ENCODE measurements at regions not wholly inside any gene's neighbourhood (a gene's known extent, or its start where the extent isn't known, plus 50 kb on each side); places are given as distances from the start of the nearest gene placed in this dataset.
A peak's percentile ranks its signal among the peaks of the same experiment; 100 is the strongest.

DNA sequence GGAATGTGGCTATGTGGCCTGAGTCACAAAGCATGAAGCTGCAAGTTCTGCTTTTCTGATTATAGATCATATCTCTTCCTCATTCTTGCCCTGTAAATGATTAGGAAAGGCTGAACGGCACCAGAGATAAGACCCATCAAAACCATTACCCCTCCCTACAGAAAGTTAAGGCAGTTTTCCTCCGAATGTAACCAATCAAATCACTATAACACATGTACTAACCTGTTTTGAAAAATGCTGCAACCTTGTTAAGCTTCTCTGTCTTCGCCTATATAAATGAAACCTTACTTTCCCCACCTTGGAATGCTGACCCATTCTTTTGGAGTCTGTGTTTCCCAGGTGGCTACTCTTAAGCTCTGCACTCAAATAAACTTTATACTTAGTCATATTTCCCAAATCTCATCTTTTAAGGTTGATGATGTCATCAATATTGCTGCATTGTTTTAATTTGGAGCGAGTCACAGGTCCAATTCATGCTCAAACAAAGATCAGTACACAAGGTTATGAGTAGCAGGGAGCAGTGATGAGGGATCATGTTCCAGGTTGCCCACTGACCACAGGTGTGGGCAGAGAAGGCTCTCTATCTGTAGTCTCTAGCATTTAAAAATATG, 662.3 kb downstream of the IRS1 start:
- DNase-seq (ENCODE audit: low read depth): no peak
- H3K4me3 ChIP-seq (ENCODE audit: low read depth, low read length): no peak overlapping the region

DNA sequence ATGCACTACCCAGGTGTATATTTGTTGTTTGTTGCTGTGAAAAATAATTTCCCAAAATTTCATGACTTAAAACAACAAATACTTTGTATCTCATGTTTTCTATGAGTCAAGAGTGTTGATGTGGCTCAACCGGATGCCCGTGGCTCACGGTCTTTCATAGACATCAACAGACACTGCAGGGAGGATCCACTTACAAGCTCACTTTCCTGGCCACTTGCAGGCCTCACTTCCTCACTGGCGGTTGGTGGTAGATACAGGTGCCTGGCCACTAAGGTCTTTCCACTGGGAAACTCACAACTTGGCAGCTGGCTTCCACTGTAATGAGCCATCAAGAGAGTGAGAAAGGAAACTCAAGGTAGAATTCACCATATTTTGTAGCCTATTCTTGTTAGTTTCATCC, 662.9 kb downstream of the IRS1 start:
- DNase-seq (ENCODE audit: low read depth): no peak
- H3K4me3 ChIP-seq (ENCODE audit: low read depth, low read length): no peak overlapping the region

DNA sequence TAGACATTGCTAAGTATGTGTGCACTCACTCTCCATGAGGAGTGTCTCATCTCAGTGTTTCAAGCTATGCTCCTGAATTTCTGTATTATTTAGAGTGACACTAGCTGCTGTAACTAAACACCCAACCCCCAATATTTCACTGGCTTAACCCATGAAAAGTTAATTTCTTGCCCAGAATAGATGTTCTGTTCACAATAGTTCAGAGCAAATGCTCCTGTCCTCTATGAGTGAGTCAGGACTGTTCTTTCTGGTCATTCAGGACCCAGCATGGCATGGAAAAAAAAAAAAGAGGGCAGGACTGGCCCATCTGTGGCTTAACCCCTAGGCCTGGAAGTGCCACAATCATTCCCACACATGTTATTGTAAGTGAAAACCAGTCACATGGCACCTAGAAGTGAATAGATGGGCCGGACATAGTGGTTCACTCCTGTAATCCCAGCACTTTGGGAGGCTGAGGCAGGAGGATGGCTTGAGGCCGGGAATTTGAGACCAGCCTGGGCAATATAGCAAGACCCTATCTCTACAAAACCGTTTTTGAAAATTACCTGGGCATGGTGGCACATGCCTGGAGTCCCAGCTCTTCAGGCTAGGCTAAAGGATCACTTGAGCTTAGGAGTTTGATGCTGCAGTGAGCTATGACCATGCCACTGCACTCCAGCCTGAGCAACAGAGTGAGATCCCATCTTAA, 663.6 kb downstream of the IRS1 start:
- no peak for DNase-seq (ENCODE audit: low read depth)
- H3K4me3 ChIP-seq (ENCODE audit: low read depth, low read length): no peak overlapping the region

- no peak for DNase-seq (ENCODE audit: low read depth)
- no peak overlapping the region for H3K4me3 ChIP-seq (ENCODE audit: low read depth, low read length)
Measured at GRCh38 chr2:226132323-226133215, 667.1 kb downstream of the IRS1 start.

DNA sequence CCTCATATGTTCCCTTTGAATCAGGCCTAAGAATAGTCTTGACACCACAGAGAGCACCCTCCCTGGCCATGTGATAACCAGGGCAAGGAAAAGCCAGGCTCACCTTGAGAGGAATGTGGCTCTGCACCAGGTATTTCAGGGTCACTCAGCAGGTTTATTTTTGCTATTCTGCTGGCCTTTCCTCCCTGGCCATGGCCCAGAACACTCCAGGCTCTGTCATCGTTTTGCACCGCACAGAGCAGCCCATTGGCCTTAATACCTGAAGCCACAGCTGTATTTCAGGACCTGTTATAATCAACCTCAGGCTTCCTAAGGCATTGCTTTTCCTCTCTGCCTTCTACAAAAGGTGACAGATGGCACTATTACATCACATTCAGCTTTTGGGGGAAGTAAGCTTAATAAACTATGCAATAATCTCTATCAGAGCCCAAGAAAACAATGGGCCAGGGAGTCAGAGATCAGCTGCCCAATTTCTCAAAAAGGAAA, 668.3 kb downstream of the IRS1 start:
- no peak overlapping the region for H3K4me3 ChIP-seq (ENCODE audit: low read depth, low read length)
- DNase-seq (ENCODE audit: low read depth): no peak

DNA sequence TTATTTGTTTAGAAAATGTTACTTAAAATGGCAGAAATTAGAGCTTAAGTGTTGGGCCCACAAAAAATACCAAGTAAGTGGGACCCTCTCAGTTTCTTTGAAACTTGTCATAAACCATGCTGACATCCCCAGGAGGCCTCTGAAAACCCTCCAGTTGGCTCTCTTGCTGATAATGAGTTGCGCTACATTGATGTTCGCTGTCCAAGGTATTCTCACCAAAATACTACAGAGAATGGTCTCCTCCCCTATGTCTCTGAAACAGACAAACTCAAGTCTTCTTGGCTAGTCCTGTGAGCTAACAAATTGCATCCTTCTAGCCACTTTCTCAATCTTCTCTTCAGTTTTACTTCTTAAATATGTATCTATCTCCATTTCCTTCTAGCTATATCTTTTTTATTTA, 669.4 kb downstream of the IRS1 start:
- no peak for DNase-seq (ENCODE audit: low read depth)

GRCh38 chr2:226127682-226128081, 671.9 kb downstream of the IRS1 start:
- no peak overlapping the region for H3K4me3 ChIP-seq (ENCODE audit: low read depth, low read length)
- DNase-seq (ENCODE audit: low read depth): no peak

More for the DNA sequence above, 669.4 kb downstream of the IRS1 start:
- no peak overlapping the region for H3K4me3 ChIP-seq (ENCODE audit: low read depth, low read length)

- no peak for DNase-seq (ENCODE audit: low read depth)
- H3K4me3 ChIP-seq (ENCODE audit: low read depth, low read length): no peak overlapping the region
Measured at GRCh38 chr2:226126104-226126503, 673.5 kb downstream of the IRS1 start.

- no peak for DNase-seq (ENCODE audit: low read depth)
Measured at GRCh38 chr2:226125176-226125883, 674.3 kb downstream of the IRS1 start.

DNA sequence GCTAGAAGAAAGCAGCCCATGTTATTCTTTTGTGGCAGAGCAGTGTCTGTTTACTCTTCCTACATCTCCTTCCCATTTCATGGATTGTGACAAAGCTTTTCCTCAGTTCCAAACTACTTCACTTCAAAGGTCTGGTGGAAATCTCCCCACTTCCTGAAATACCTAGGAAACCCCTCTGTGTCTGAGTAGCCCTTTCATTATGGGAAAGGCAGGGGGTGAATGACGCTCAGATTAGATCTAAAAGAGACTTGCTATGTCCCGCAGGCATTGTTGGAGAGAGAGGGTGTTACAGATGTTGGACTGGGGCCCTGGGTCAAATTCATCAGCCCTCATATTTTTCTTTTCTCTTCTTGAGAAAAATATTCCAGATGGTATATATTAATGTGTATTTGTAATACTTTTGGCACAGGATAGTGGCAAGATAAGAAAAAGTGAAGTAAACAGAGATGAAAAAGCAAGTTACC, 675.0 kb downstream of the IRS1 start:
- DNase-seq (ENCODE audit: low read depth): no peak
- no peak overlapping the region for H3K4me3 ChIP-seq (ENCODE audit: low read depth, low read length)

More at GRCh38 chr2:226125176-226125883, 674.3 kb downstream of the IRS1 start:
- no peak overlapping the region for H3K4me3 ChIP-seq (ENCODE audit: low read depth, low read length)

DNA sequence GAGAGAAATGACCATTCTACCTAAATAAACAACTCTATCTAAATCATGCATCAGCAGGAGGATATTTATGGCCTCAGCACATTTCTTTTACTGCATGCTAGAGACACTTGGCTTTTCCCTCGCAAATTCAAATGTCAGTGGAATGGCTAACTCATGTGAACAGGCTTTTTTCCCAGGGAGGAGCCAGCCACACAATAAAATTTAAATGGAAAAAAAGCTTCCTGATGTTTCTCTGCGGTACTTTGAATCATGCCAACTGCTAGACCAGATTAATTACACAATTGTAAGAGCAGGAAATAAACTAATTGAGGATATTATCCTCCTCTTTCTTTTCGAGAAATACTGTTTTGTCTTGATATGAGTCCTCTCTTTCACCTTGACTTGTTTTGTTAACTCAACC, 676.3 kb downstream of the IRS1 start:
- DNase-seq (ENCODE audit: low read depth): no peak
- H3K4me3 ChIP-seq (ENCODE audit: low read depth, low read length): no peak overlapping the region

- no peak overlapping the region for H3K4me3 ChIP-seq (ENCODE audit: low read depth, low read length)
Measured at GRCh38 chr2:226122041-226122440, 677.6 kb downstream of the IRS1 start.

DNA sequence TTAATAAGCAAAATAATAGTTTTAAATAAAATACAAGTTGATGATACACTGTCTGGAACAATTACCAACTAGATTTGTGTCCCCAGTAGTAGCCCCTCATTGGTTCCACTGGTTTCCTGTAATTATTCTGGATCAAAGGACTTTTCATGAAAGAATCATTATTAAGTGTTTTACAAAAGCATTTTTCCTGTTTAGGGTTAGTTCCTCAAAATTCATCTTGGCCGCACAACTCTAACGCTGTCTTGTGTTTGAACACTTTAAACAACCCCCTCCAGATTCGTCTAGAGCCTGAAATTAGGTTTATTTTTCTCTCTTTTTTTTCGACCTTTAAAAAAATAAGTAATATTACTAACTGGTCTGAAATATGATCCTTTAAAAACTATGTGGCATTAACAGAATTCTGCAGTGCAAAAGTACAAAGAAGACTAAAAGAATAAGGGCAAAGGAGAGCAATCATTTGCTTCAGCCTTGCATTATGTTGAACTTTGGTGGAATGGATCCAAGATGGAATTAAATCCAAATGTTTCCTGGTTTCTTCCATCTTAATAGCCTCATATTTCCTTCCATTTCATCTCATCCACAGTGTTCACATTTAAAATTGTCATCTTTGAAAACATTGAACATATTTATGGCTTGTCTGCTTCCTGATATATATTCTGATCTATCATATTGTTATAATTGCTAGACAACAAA, 678.4 kb downstream of the IRS1 start:
- DNase-seq (ENCODE audit: low read depth): no peak
- H3K4me3 ChIP-seq (ENCODE audit: low read depth, low read length): no peak overlapping the region

More at GRCh38 chr2:226122041-226122440, 677.6 kb downstream of the IRS1 start:
- DNase-seq (ENCODE audit: low read depth): no peak

- DNase-seq (ENCODE audit: low read depth): peak; percentile 93
- peak overlapping the region; percentile 2 for H3K4me3 ChIP-seq (ENCODE audit: low read depth, low read length)
Measured at GRCh38 chr2:226118471-226119429, 680.9 kb downstream of the IRS1 start.

GRCh38 chr2:226117510-226118065, 682.0 kb downstream of the IRS1 start:
- no peak for DNase-seq (ENCODE audit: low read depth)
- no peak overlapping the region for H3K4me3 ChIP-seq (ENCODE audit: low read depth, low read length)

DNA sequence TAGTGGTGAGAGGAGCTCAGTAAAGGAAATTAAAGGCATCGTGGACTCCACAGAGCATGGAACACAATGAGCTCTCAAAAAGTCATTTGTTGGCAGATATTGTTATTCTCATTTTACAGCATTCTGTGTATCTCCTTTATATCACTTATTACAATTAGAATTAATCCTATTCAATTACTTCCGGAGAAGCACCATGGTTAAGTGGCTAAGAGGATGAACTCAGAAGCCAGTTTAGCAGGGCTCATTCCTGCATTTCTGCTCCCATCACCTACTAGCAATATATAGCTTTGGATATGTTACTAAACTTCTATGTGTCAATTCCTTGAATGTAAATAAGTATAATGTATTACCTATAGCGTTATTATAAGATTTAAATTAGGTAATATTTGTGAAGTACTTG, 683.3 kb downstream of the IRS1 start:
- DNase-seq (ENCODE audit: low read depth): no peak

GRCh38 chr2:226115832-226116200, 683.8 kb downstream of the IRS1 start:
- H3K4me3 ChIP-seq (ENCODE audit: low read depth, low read length): no peak overlapping the region
- no peak for DNase-seq (ENCODE audit: low read depth)

More for the DNA sequence above, 683.3 kb downstream of the IRS1 start:
- H3K4me3 ChIP-seq (ENCODE audit: low read depth, low read length): no peak overlapping the region
